ENCODE measurements at regions not wholly inside any gene's neighbourhood (a gene's known extent, or its start where the extent isn't known, plus 50 kb on each side); places are given as distances from the start of the nearest gene placed in this dataset.

DNA sequence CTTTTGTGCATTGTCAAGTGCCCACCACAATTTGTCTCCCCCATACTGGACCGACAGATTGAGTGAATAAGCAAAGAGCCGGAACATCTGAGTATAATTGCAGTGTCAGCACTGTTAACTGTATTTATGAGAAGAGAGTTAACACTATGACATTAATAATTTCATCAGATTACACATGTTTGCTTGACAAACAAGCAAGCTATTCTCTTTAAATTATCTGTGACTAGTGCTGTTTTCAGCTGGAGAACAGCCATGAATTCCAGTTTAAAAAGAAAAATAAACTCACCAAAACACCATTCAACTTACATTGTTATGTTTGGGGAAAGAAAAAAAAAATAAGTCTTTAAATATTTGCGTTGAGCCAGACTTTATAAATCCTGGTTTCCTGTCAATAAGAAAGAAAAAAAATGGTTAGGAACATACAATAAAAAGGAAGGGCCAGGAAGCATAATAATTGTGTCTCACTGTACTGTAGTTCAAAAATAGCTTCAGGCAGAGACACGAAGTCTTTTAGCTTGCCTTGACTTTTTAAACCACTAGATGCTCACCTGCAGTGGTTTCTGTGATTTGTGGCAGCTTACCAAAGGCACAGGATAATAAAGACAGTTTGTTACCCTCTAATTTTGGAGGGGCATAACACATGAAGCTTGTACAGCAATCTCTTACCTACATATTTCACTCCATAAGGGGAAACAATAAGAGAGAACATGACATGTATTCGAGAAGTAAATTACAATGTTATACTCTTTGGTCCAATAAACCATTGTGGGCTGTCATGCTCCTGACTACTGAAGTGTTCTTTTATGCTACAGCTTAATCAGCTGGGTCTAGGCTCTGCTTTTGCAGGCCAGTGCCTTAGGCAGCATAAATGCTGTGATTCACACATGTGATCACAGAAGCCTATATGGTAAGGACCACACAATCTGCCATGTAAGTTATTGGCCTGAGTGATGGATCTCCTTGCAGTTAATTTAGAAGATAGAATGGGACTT is 302.0 kb upstream of the ADGRL2 start:
- TF ChIP-seq, protein P1, sequence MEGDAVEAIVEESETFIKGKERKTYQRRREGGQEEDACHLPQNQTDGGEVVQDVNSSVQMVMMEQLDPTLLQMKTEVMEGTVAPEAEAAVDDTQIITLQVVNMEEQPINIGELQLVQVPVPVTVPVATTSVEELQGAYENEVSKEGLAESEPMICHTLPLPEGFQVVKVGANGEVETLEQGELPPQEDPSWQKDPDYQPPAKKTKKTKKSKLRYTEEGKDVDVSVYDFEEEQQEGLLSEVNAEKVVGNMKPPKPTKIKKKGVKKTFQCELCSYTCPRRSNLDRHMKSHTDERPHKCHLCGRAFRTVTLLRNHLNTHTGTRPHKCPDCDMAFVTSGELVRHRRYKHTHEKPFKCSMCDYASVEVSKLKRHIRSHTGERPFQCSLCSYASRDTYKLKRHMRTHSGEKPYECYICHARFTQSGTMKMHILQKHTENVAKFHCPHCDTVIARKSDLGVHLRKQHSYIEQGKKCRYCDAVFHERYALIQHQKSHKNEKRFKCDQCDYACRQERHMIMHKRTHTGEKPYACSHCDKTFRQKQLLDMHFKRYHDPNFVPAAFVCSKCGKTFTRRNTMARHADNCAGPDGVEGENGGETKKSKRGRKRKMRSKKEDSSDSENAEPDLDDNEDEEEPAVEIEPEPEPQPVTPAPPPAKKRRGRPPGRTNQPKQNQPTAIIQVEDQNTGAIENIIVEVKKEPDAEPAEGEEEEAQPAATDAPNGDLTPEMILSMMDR (IDR thresholded peaks at IDR 0.05): no peak
- intact Hi-C loops (cut with DNase I): loop anchor here in 2 of 10 donors (10.0 kb wide), 2 partner anchors 64 to 84 kb away; no protein-coding TSS in a partner anchor
- ATAC-seq (peak in 4 of 8 donors; percentile 63 to 82 (median 67)), DNase-seq (no peak)
- no peaks in the 10 kb centered on the region for H3K36me3 ChIP-seq
- peaks cover 3 to 30% (median 23%) of the 10 kb centered on the region in 9 donors for H3K4me1 ChIP-seq
- 34 to 37% methylated on average over 5 of the region's 5 CpGs for WGBS, 2 donors
- H3K27ac ChIP-seq: peak overlapping the region in 5 of 10 donors; percentile 11 to 54 (median 44)
- H3K27me3 ChIP-seq: no peaks in the 10 kb centered on the region
- H3K9me3 ChIP-seq: no peaks in the 10 kb centered on the region
- H3K4me3 ChIP-seq: no peak overlapping the region

DNA sequence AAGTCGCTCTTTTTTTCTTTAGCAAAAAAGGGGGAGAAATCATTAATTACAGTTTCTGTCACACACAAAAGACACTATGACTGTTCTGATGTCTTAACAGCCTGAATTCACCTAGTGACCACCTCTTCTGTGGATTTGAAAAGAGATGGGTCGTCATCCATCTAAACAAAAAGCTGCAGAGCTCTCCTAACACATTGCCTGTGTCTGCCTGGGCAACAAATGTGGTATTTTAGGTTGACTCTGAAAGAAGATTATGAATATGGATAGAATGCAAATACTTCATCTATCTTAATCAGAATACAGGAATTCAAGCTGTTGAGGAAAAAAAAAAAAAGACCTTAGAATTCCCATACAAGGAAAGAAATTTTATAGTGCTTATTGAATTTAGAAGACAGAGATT is 304.4 kb upstream of the ADGRL2 start:
- Histone ChIP-seq H3K4me1 (peaks cover 6 to 54% (median 41%) of the 10 kb centered on the region in 9 donors), H3K4me3 (no peak overlapping the region), H3K36me3 (no peaks in the 10 kb centered on the region), H3K9me3 (no peaks in the 10 kb centered on the region), H3K27me3 (no peaks in the 10 kb centered on the region), H3K27ac (no peak overlapping the region)
- DNase-seq (no peak), ATAC-seq (no peak)
- intact Hi-C loops (cut with DNase I): loop anchor here in 2 of 10 donors (10.0 kb wide), 2 partner anchors 62 to 82 kb away; no protein-coding TSS in a partner anchor
- TF ChIP-seq, protein P1 (IDR thresholded peaks at IDR 0.05): no peak
- WGBS, 2 donors: 92 to 98% methylated on average over 2 of the region's 2 CpGs

DNA sequence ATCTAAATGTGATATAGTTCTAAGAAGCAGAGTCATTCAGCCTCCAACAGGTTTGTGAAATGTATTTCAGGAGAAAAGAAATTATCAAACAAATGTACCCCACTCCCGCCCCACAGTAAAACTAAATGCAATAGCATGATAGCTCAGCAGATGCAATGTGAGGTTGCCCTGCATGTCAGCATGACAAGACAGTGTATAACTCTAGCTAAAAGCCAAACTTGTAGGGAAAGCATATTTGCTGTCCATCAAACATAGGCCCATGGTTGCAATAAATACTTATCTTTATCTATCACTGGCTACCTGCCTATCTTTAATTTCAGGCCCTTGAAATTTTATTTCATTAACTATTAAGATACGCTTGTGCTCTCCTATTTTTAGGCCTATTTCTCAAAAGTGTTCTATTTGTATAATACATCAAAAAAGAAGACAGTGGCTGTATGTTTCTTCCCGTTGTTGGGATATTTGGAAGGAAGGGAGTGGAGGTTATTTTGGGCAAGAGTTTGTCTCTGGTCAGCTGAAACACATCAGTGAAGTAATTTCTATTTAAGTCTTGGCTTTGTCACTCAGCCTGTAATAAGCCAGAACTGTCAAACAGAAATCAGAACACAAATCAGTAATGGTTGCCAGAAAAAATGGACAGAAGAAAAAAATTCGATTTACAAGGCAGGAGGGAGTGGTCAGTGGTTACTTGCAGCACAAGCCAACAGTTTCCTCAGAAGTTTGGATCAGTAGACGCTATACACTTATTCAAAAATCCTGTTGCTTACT is 307.4 kb upstream of the ADGRL2 start:
- WGBS, 2 donors: 18 to 23% methylated on average over 5 of the region's 5 CpGs
- Histone ChIP-seq H3K9me3 (peaks cover 0 to 20% (median 9%) of the 10 kb centered on the region in 11 donors), H3K27ac (peak overlapping the region; percentile 19 to 90 (median 79)), H3K36me3 (no peaks in the 10 kb centered on the region), H3K27me3 (no peaks in the 10 kb centered on the region), H3K4me1 (peaks cover 6 to 43% (median 29%) of the 10 kb centered on the region in 9 donors), H3K4me3 (peak overlapping the region in 1 of 10 donors; percentile 0)
- ATAC-seq: peak; percentile 89 to 97 (median 95)
- TF ChIP-seq, protein P1 (IDR thresholded peaks at IDR 0.05): no peak
- DNase-seq: peak in 1 of 2 donors; percentile 24
- intact Hi-C loops (cut with DNase I): loop anchor here in 3 of 10 donors (5.0 to 10.0 kb wide), 3 partner anchors 58 to 81 kb away; no protein-coding TSS in a partner anchor

DNA sequence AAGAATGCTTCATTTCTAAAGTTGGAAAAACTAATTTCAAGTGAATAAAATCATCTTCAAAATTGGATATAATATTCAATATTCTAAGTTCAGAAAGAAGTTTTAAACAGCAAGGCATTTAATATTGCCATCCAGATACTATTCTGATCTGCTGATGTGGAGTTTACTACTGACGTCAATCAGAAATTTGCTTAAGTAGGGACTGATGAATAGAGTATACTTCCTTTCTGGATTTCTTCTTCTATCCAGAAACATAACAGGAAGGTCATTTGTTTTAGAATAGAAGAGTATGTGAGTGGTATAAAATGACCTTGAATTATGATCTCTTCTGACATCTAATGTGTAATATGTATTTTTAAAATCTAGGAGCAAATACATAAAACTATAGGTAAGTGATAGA is 308.1 kb upstream of the ADGRL2 start:
- Histone ChIP-seq H3K27me3 (no peaks in the 10 kb centered on the region), H3K9me3 (peaks cover 0 to 24% (median 9%) of the 10 kb centered on the region in 11 donors), H3K4me3 (no peak overlapping the region), H3K4me1 (peaks cover 6 to 36% (median 26%) of the 10 kb centered on the region in 9 donors), H3K27ac (peak overlapping the region; percentile 19 to 90 (median 79)), H3K36me3 (no peaks in the 10 kb centered on the region)
- peak in 5 of 8 donors; percentile 32 to 59 (median 54) for ATAC-seq
- no peak for DNase-seq
- TF ChIP-seq, protein P1 (IDR thresholded peaks at IDR 0.05): no peak
- intact Hi-C loops (cut with DNase I): loop anchor here in 3 of 10 donors (5.0 to 10.0 kb wide), 3 partner anchors 58 to 80 kb away; no protein-coding TSS in a partner anchor
- 23 to 44% methylated on average over 1 of the region's 1 CpG for WGBS, 2 donors
